CD4-positive, alpha-beta T cell (primary cell): ENCODE measurements at regions not wholly inside any gene's neighbourhood (a gene's known extent, or its start where the extent isn't known, plus 50 kb on each side); places are given as distances from the start of the nearest gene placed in this dataset.

Source experiments
- ATAC-seq: fragments of 200-7000 bp; cut with Tn5 transposase; one replicate; pipeline ENCODE4 v1.10.0; 2022; ENCODE audit warnings: mild to moderate bottlenecking; ENCODE audit not compliant: poor library complexity
- CTCF ChIA-PET: fragments of 350-600 bp; sonication (Branson Sonifier 250); formaldehyde crosslinking; loops from one replicate; lab custom pipeline; 2021; ENCODE audit warnings: antibody characterized with exemption, inconsistent platforms; lab: Charles Lee
- POLR2A ChIA-PET: fragments of 350-600 bp; sonication (Branson Sonifier 250); formaldehyde crosslinking; loops from one replicate; lab custom pipeline; 2021; ENCODE audit warnings: antibody characterized with exemption, inconsistent platforms; lab: Charles Lee
- DNase-seq, 14 experiments: peaks; one replicate each; pipeline ENCODE4 v3.0.0-alpha.2; 2013 to 2020; ENCODE audit warnings: mixed read lengths in 2 of 14
- H3K27ac ChIP-seq, 2 donors: one replicate each; pipeline versions ENCODE4 v1.5.1 to v1.7.0; 2013; ENCODE audit warnings: low read length in 2 of 2, low read depth in 1 of 2, mild to moderate bottlenecking in 1 of 2
- H3K27me3 ChIP-seq, 2 experiments: 1 replicate in 1 of 2; 2 replicates in 1 of 2; pipeline versions ENCODE4 v1.6.1 to v1.7.0; 2013; ENCODE audit warnings: low read length in 2 of 2, control low read depth in 1 of 2, mild to moderate bottlenecking in 1 of 2, moderate library complexity in 1 of 2; ENCODE audit not compliant: insufficient read depth in 2 of 2, control insufficient read depth in 1 of 2
- H3K36me3 ChIP-seq: one replicate; pipeline ENCODE4 v1.6.1; 2013; ENCODE audit warnings: low read length, control low read depth; ENCODE audit not compliant: insufficient read depth
- H3K4me1 ChIP-seq: one replicate; pipeline ENCODE4 v1.6.1; 2013; ENCODE audit warnings: low read length, control low read depth; ENCODE audit not compliant: insufficient read depth
- H3K4me3 ChIP-seq: one replicate; pipeline ENCODE4 v1.5.1; 2013; ENCODE audit warnings: mild to moderate bottlenecking, low read length, moderate library complexity
- H3K9me3 ChIP-seq, 2 experiments: 1 replicate in 1 of 2; 2 replicates in 1 of 2; pipeline versions ENCODE4 v1.6.1 to v1.7.0; 2013; ENCODE audit warnings: low read length in 2 of 2, mild to moderate bottlenecking in 2 of 2, control low read depth in 1 of 2, moderate library complexity in 1 of 2; ENCODE audit not compliant: control insufficient read depth in 1 of 2, insufficient read depth in 1 of 2
- H3K27ac Mint-ChIP-seq: one replicate; pipeline ENCODE4 v1.8.0; 2020; ENCODE audit warnings: mixed read lengths
- H3K27me3 Mint-ChIP-seq: one replicate; pipeline ENCODE4 v1.8.0; 2021; ENCODE audit warnings: mixed read lengths
- H3K36me3 Mint-ChIP-seq: one replicate; pipeline ENCODE4 v1.8.0; 2021; ENCODE audit warnings: low read depth, mixed read lengths
- H3K4me1 Mint-ChIP-seq: one replicate; pipeline ENCODE4 v1.8.0; 2021; ENCODE audit warnings: low read depth, mixed read lengths
- H3K4me3 Mint-ChIP-seq: one replicate; pipeline ENCODE4 v1.8.0; 2020; ENCODE audit warnings: mild to moderate bottlenecking, mixed read lengths
- H3K9me3 Mint-ChIP-seq: one replicate; pipeline ENCODE4 v1.8.0; 2020; ENCODE audit warnings: mixed read lengths
- intact Hi-C, 2 experiments: fragments of 100-400 bp; cut with DNase I in 1 of 2; cut with micrococcal nuclease in 1 of 2; formaldehyde crosslinking; loops; one replicate each; pipeline versions ENCODE4 v1.15.1 to v1.9.0; 2023 to 2025; cut with DNase I, micrococcal nuclease
- TF ChIP-seq, protein P1 (sequence below): fragments of 200-600 bp; IDR thresholded peaks from one replicate; pipeline ENCODE4 v1.8.0; 2022; ENCODE audit warnings: antibody characterized with exemption, mild to moderate bottlenecking

DNA sequence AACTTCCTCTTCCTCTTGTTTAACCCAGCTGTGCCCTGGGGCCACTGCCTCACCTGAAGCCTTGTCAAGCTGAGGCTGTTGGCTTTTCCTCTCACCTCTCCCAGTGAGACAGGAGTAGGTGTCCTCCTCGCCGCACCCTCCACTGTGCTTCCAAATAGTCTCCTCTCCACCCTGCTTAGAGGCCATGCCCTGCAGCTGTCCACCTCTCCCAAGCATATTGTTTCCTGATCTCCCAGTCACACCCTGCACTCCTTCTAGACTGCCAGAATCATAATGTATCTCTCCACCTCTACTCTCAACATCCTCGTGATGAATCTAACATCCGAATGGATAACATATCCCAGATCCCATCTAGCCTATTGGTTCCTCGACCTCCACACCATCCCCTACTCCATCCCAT is 196.3 kb upstream of the GHITM start:
- no peaks in the 10 kb centered on the region for H3K36me3 Mint-ChIP-seq
- H3K9me3 Mint-ChIP-seq: no peaks in the 10 kb centered on the region
- Histone ChIP-seq H3K9me3 (no peaks in the 10 kb centered on the region), H3K27me3 (no peaks in the 10 kb centered on the region), H3K4me1 (no peaks in the 10 kb centered on the region), H3K27ac (no peak overlapping the region), H3K36me3 (no peaks in the 10 kb centered on the region), H3K4me3 (no peak overlapping the region)
- ChIA-PET CTCF (no interaction called here), POLR2A (no interaction called here)
- H3K4me3 Mint-ChIP-seq: no peak overlapping the region
- peaks cover 13% of the 10 kb centered on the region for H3K27me3 Mint-ChIP-seq
- no peaks in the 10 kb centered on the region for H3K4me1 Mint-ChIP-seq
- intact Hi-C loops: no loop called here
- DNase-seq (no peak), ATAC-seq (no peak)
- TF ChIP-seq, protein P1, sequence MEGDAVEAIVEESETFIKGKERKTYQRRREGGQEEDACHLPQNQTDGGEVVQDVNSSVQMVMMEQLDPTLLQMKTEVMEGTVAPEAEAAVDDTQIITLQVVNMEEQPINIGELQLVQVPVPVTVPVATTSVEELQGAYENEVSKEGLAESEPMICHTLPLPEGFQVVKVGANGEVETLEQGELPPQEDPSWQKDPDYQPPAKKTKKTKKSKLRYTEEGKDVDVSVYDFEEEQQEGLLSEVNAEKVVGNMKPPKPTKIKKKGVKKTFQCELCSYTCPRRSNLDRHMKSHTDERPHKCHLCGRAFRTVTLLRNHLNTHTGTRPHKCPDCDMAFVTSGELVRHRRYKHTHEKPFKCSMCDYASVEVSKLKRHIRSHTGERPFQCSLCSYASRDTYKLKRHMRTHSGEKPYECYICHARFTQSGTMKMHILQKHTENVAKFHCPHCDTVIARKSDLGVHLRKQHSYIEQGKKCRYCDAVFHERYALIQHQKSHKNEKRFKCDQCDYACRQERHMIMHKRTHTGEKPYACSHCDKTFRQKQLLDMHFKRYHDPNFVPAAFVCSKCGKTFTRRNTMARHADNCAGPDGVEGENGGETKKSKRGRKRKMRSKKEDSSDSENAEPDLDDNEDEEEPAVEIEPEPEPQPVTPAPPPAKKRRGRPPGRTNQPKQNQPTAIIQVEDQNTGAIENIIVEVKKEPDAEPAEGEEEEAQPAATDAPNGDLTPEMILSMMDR: no peak
- H3K27ac Mint-ChIP-seq: no peak overlapping the region

DNA sequence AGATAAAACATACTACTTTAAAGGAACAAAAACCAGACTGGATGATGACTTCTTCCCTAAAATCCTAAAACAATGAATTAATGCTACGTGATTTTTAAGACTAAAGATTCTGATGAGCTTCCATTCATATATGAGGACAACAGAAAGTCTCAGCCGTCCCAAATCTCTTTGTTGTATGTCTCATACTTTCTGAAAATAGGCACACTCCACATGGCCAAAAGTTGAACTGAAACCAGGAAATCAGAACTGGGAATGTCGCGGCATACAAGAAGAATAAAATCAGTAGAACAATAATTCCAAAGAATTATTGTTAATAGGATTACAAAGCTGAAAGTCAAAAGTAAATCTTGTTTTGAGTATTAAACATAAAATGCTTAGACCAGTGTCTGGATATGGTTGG is 195.4 kb upstream of the GHITM start:
- H3K27ac Mint-ChIP-seq: no peak overlapping the region
- H3K27me3 ChIP-seq: no peaks in the 10 kb centered on the region
- H3K27me3 Mint-ChIP-seq: peaks cover 13% of the 10 kb centered on the region
- CTCF ChIA-PET: no interaction called here
- no peak for ATAC-seq
- H3K4me1 ChIP-seq: no peaks in the 10 kb centered on the region
- DNase-seq: no peak
- H3K4me3 Mint-ChIP-seq: no peak overlapping the region
- no peaks in the 10 kb centered on the region for H3K9me3 Mint-ChIP-seq
- no peak overlapping the region for H3K27ac ChIP-seq
- intact Hi-C loops: no loop called here
- no peaks in the 10 kb centered on the region for H3K36me3 Mint-ChIP-seq
- no peak overlapping the region for H3K4me3 ChIP-seq
- no peaks in the 10 kb centered on the region for H3K4me1 Mint-ChIP-seq
- POLR2A ChIA-PET: no interaction called here
- no peaks in the 10 kb centered on the region for H3K36me3 ChIP-seq
- TF ChIP-seq, protein P1: no peak
- H3K9me3 ChIP-seq: no peaks in the 10 kb centered on the region

DNA sequence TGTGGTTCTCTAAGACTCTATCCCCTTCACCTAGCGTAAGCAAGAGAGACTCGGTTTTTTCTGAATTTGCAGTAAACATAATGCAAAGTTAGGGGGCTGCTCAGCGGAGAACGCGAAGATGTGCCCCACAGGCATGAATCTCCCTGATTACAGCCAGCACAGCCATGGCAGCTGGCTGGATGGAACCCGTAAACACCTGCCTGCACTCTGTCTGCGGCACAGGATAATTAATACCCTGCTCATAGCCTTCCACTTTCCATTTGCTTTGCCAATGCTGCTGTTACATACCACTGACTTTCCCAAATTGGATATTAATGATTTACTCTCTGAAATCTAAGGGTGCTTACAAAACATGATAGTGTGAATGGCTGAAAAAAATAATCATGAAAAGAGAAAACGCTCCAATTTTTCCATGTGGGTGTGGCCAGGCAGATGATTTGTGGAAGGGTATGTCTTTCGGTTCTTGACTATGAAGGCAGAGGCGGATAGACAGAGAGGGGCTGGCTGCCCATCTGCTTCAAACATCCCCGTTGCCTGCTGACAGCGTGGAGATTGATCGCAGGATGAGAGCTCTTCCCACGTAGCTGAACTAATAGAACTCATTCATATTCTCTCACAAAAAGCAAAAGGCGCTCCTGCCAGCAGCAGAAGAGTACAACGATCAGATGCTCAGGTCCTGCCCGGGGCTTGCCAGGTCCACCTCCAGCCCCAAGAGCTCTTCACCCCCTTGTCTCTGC is 193.2 kb upstream of the GHITM start:
- H3K4me1 ChIP-seq: no peaks in the 10 kb centered on the region
- Mint-ChIP-seq H3K4me1 (no peaks in the 10 kb centered on the region), H3K36me3 (no peaks in the 10 kb centered on the region), H3K4me3 (no peak overlapping the region), H3K27me3 (peaks cover 13% of the 10 kb centered on the region), H3K27ac (no peak overlapping the region), H3K9me3 (no peaks in the 10 kb centered on the region)
- ATAC-seq (no peak), DNase-seq (no peak)
- H3K36me3 ChIP-seq: no peaks in the 10 kb centered on the region
- ChIA-PET POLR2A (no interaction called here), CTCF (no interaction called here)
- TF ChIP-seq, protein P1: no peak
- no peaks in the 10 kb centered on the region for H3K27me3 ChIP-seq
- no peak overlapping the region for H3K27ac ChIP-seq
- no peak overlapping the region for H3K4me3 ChIP-seq
- intact Hi-C loops: no loop called here
- no peaks in the 10 kb centered on the region for H3K9me3 ChIP-seq
